Nephron (organoid): ENCODE measurements at regions not wholly inside any gene's neighbourhood (a gene's known extent, or its start where the extent isn't known, plus 50 kb on each side); places are given as distances from the start of the nearest gene placed in this dataset.

ENCODE experiments used
- H3K27ac Mint-ChIP-seq, 3 experiments: 2 replicates each; pipeline ENCODE4 v1.8.0; 2020; ENCODE audit warnings: mixed read lengths in 3 of 3, mild to moderate bottlenecking in 2 of 3, moderate library complexity in 1 of 3
- H3K27me3 Mint-ChIP-seq: 2 replicates; pipeline ENCODE4 v1.8.0; 2021; ENCODE audit warnings: low read depth, mild to moderate bottlenecking, moderate library complexity, mixed read lengths
- H3K36me3 Mint-ChIP-seq: 2 replicates; pipeline ENCODE4 v1.8.0; 2020; ENCODE audit warnings: low read depth, mixed read lengths
- H3K4me1 Mint-ChIP-seq: 2 replicates; pipeline ENCODE4 v1.8.0; 2020; ENCODE audit warnings: mixed read lengths
- H3K4me3 Mint-ChIP-seq, 3 experiments: 2 replicates each; pipeline ENCODE4 v1.8.0; 2020; ENCODE audit warnings: mild to moderate bottlenecking in 3 of 3, mixed read lengths in 3 of 3, moderate library complexity in 2 of 3
- H3K9me3 Mint-ChIP-seq: 2 replicates; pipeline ENCODE4 v1.8.0; 2020; ENCODE audit warnings: mixed read lengths
- CTCF ChIP-seq, 3 experiments: fragments of 200-600 bp; sonication (generic); IDR thresholded peaks; one replicate each; pipeline ENCODE4 v1.5.0; 2021; ENCODE audit warnings: antibody characterized with exemption in 3 of 3; ENCODE audit not compliant: unreplicated experiment in 3 of 3

DNA sequence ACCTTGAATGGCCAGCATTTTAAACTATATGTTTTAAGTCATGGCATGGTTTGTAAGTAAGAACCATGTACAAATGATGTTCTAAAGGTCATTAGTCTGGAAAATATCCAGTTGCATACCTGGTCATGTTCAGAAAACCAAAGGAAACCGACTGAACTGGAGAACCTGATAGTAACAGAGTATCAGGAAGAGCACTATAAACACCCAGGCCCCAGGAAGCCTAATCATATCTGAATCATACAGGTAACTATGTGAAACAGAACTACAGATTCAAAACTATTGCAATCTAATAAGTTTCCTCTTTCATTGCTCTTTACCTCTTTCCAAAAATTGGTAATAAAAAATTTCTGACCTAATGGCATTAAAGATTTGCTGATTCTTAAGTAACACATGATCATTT, 500.3 kb downstream of the ARHGEF28 start:
- no peaks in the 10 kb centered on the region for H3K36me3 Mint-ChIP-seq
- no peak for TF ChIP-seq CTCF (IDR thresholded peaks at IDR 0.05; ENCODE audit: unreplicated experiment in 3 of 3)
- H3K27me3 Mint-ChIP-seq: no peaks in the 10 kb centered on the region
- peak overlapping the region in 2 of 3 experiments; percentile 23 to 50 for H3K27ac Mint-ChIP-seq
- peaks cover 3% of the 10 kb centered on the region for H3K9me3 Mint-ChIP-seq
- no peak overlapping the region for H3K4me3 Mint-ChIP-seq
- H3K4me1 Mint-ChIP-seq: peaks cover 61% of the 10 kb centered on the region

DNA sequence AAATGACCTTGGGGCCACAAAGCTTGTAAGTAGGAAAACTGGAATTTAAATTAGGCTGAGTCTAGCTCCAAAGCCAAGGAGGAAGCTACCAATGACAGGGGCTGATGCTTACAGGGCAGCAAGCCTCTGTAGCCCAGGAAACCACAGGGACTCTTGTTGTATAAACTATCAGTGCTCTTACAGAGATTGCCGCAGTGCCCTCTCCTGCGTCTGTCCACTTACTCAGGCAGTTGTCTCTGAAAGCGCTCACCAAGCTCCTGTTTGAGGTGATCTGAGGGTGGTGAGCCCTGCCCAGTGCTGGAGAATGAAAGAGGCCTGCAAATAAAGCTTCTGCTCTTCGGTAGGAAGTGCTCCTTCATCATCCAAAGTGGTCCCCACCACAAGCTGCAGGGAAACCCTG, 498.8 kb downstream of the ARHGEF28 start:
- no peaks in the 10 kb centered on the region for H3K36me3 Mint-ChIP-seq
- peak overlapping the region in 1 of 3 experiments; percentile 54 for H3K27ac Mint-ChIP-seq
- peaks cover 3% of the 10 kb centered on the region for H3K9me3 Mint-ChIP-seq
- H3K27me3 Mint-ChIP-seq: no peaks in the 10 kb centered on the region
- no peak for TF ChIP-seq CTCF (IDR thresholded peaks at IDR 0.05; ENCODE audit: unreplicated experiment in 3 of 3)
- H3K4me3 Mint-ChIP-seq: no peak overlapping the region
- peaks cover 49% of the 10 kb centered on the region for H3K4me1 Mint-ChIP-seq

GRCh38 chr5:74123929-74124328, 497.9 kb downstream of the ARHGEF28 start:
- no peaks in the 10 kb centered on the region for H3K36me3 Mint-ChIP-seq
- H3K9me3 Mint-ChIP-seq: peaks cover 5% of the 10 kb centered on the region
- H3K4me3 Mint-ChIP-seq: no peak overlapping the region
- H3K27me3 Mint-ChIP-seq: no peaks in the 10 kb centered on the region
- peak overlapping the region in 2 of 3 experiments; percentile 25 to 54 for H3K27ac Mint-ChIP-seq
- peaks cover 45% of the 10 kb centered on the region for H3K4me1 Mint-ChIP-seq
- no peak for TF ChIP-seq CTCF (IDR thresholded peaks at IDR 0.05; ENCODE audit: unreplicated experiment in 3 of 3)

GRCh38 chr5:74122979-74123590, 497.1 kb downstream of the ARHGEF28 start:
- no peak for TF ChIP-seq CTCF (IDR thresholded peaks at IDR 0.05; ENCODE audit: unreplicated experiment in 3 of 3)
- H3K27ac Mint-ChIP-seq: peak overlapping the region; percentile 13 to 54 (median 25)
- H3K36me3 Mint-ChIP-seq: no peaks in the 10 kb centered on the region
- H3K4me3 Mint-ChIP-seq: no peak overlapping the region
- no peaks in the 10 kb centered on the region for H3K27me3 Mint-ChIP-seq
- peaks cover 10% of the 10 kb centered on the region for H3K9me3 Mint-ChIP-seq
- H3K4me1 Mint-ChIP-seq: peaks cover 39% of the 10 kb centered on the region

- H3K27me3 Mint-ChIP-seq: no peaks in the 10 kb centered on the region
- H3K4me1 Mint-ChIP-seq: peaks cover 29% of the 10 kb centered on the region
- peaks cover 15% of the 10 kb centered on the region for H3K9me3 Mint-ChIP-seq
- no peak for TF ChIP-seq CTCF (IDR thresholded peaks at IDR 0.05; ENCODE audit: unreplicated experiment in 3 of 3)
- no peaks in the 10 kb centered on the region for H3K36me3 Mint-ChIP-seq
- H3K27ac Mint-ChIP-seq: peak overlapping the region in 2 of 3 experiments; percentile 25 to 50
- H3K4me3 Mint-ChIP-seq: no peak overlapping the region
Observed at GRCh38 chr5:74122175-74122574, 496.2 kb downstream of the ARHGEF28 start.

GRCh38 chr5:74120585-74120984, 494.6 kb downstream of the ARHGEF28 start:
- Mint-ChIP-seq H3K27ac (no peak overlapping the region), H3K27me3 (no peaks in the 10 kb centered on the region), H3K36me3 (no peaks in the 10 kb centered on the region), H3K4me3 (no peak overlapping the region), H3K9me3 (peaks cover 15% of the 10 kb centered on the region), H3K4me1 (peaks cover 30% of the 10 kb centered on the region)
- TF ChIP-seq CTCF (IDR thresholded peaks at IDR 0.05; ENCODE audit: unreplicated experiment in 3 of 3): no peak
